Embryonic facial prominence (tissue), 1 donor: ENCODE measurements at regions not wholly inside any gene's neighbourhood (a gene's known extent, or its start where the extent isn't known, plus 50 kb on each side); places are given as distances from the start of the nearest gene placed in this dataset.
"Not testable (repeated sequence)": the region's sequence is repeated elsewhere in the genome, so short reads cannot be mapped to it uniquely, and the experiment has no call there.

ENCODE experiments used
- DNase-seq: peaks from one replicate; pipeline ENCODE4 v3.0.0-alpha.2; 2016; ENCODE audit errors: extremely low spot score

DNA sequence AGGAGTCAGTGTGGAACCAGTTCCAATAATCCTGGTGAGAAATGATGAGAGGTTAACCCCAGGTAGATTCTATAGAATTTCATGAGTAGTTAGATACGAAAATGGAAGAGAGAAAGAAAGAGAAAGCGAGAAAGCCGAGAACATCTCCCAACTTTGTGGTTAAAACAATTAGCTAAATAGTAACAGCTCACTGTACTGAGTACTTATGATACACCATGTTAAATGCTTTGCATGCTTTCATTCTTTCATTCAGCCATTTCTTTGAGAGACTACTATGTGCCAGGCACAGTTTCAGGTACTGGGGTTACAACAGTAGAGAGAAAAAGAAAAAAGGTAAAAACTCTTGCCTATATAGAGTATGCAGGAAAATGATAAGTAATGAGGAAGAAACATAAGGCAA lies 109.7 kb upstream of the SYT6 start:
- DNase-seq, result no peak

DNA sequence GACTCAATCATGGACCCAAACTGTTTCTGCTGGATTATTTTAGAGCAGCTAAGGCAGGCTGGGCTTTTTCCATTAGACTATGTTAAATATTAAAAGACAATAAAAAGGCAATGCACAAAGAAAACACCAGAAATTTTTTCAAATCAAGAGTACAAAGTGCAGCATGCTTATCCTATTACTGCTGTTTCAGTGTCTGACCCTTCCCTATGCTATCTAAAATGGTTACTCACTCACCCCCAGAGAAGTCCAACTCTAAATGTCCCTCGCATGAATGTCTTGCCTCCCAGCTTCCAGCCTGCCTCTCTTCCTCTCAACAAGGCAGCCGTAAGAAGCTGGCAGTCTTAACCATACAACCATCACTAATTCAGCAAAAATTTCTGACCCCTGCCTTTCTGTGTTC lies 108.7 kb upstream of the SYT6 start:
- DNase-seq, result no peak

DNA sequence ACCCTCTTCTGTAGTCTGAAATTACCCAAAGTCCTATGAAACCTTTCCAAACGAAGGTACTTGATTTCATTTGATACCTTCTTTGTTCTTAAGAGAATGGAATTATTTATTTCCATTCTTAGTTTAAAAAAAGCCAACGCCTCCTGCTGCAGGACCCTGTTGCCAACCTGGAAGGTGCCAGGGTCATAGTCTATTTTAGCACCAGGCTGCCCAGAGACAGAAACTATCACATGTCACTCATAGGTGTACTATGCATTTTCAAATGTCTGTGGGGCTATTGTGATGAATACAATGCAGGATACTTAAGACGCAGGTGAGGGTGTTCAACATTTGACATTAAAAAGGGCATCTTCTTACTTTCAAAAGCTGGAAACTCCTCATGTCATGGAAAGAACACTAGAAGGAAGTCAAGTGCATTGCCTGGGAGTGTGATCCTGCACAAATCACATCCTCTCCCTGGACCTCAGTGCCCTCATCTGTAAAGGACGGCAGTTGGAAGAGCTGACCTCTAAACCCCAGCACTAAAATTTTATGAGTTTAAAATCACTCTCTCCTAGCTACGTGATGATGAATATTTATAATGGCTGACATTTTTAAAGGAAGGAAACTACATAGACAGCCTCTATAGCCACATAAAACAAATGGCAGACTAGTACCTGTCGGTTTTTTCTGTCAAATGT lies 107.3 kb upstream of the SYT6 start:
- DNase-seq, result no peak

DNA sequence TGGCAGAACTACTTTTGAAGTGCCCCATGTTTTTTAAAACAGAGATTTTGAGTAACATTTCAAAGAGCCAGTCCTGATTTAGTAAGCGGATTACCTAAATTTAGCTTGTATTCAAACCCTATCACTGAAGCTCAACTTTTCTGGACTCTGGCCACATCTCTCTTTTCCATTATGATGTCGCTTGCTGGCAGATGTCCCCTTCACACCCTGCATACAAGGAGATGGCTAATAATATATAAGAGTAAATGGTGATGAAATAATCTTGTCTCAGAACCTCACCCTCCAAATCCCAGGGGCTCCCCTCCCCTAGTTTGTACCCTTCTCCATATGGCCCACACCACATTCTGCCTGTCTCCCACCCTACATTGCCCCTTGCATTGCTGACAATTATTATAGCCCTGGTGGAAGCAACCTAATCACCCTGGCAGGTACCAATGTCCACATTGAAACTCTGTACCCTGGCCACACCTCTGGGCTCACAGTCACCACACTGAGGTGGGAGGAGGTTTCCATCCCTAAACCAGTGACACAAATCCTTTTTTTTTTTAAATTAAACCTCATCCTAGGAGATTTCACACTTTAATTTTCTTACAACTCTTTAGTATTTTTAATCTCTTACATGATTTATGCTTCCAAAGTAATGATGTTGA lies 106.0 kb upstream of the SYT6 start:
- DNase-seq, result no peak

DNA sequence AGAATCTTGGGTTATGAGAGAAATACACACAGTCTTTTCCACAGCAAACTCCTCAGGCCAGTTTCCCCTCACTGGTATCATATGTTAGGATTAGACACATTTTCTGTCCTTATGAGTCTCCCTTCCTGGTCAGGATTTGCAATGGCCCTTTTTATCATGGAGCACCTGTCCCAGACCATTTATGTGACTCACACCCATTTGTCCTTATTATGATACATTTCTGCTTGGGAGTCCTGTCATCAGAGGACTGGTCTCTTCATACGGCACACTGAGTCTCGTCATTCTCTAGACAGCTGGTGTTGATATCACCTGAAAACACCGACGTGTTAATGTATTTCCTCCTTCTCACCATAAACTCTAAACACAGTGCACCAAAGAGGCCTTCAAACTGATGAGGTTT lies 105.0 kb upstream of the SYT6 start:
- no peak for DNase-seq

DNA sequence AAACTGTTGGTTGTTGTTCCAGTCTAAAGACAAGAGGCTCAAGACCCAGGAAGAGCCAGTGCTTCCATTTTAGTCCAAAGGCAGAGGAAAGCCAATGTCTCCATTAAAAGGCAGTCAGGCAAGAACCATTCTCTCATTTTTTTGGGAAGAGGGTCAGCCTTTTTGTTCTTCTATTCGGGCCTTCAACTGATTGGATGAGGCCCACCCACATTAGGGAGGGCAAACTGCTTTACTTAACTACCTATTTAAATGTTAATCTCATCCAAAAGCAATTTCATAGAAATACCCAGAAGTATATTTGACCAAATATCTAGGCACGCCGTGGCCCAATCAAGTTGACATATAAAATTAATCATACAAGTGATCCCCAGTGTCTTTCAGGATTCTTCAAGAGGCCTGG lies 104.4 kb upstream of the SYT6 start:
- DNase-seq, result no peak

DNA sequence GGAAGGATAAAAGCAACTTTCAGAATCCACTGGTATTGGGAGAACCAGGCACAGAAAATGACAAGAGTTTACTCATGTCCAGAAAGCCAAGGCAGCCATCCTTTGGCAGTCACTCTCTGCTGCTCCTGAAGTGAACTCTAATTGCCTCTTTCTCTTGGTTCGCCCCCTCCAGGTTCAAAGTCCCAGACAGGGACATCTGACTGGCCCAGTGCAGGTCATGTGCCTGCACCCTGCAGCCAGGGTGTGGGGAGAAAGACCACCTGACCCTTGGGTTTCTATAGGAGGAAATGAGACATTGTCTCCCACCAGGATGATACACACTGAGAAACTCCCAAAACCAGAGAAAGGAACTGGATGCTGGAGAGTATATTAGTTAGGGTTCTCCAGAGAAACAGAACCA lies 103.9 kb upstream of the SYT6 start:
- DNase-seq, result no peak

DNA sequence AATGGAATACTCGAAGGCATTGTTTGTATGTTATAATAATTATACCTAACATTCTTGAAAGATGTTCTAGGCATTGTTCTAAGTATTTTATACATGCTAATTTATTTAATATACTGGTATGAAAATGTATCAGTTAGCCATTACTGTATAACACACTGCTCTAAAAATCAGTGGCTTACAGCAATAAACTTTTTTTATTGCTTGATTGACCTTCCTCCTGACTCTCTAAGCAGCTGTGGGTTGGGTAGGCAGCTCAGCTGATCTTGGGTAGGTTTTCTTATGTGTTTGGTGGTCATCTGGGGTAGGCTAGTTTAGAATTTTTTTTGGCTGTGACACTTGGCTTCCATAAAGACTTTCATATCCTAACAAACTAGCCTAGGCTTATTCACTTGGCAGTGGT lies 100.2 kb upstream of the SYT6 start:
- DNase-seq, result no peak

DNA sequence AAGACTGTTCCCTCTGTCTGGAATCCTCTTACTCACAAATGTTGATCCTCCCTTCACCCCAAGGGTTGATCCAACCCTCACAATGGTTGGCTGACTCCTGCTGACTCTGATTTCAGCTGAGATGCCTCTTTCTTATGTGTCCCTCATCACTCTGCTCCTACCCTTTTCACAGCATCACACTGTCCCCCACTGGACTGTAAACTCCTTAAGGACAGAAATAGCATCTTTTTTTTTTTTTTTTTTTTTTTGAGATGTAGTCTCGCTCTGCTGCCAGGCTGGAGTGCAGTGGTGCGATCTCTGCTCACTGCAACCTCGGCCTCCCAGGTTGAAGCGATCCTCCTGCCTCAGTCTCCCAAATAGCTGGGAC lies 97.9 kb upstream of the SYT6 start:
- no peak for DNase-seq

DNA sequence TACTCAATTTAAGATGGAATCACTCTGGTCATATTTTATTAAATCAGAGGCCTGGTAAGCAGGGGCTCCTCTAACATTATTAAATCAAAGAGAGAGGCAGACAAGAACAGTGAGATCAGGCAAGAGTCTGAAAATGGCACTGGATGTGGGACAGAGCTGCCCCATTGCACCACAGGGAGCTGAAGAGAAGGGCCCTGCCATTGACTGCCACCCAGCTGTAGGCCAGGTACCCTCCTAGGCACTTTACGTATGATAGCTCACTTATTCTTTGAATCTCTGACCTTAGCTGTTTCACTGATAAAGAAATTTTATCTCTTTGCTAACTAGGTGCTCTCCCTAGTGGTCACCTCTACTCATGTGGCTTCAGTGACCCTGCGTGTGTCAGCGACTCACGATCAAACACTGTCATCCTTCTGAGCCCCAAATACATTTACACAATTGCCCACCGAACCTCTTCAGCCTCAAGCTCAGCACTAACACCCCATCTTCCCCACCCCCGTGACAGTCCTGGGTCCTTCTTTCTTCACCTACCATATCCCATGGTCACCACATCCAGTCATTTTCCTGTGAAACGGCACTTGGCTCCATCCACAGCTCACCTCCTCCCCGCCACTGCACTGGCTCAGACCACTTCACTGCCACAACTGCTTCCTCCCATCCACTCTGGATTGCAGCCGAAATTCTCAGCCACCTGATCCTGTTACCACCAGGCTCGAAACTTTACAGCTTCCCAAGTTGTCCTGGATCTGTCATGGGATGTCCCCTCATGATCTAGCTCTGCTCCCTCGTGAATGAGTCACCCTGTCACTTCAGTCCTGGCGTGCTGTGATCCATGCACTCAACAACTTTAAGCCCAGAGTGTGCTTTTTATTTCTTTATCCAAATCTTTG lies 97.3 kb upstream of the SYT6 start:
- DNase-seq, result no peak

DNA sequence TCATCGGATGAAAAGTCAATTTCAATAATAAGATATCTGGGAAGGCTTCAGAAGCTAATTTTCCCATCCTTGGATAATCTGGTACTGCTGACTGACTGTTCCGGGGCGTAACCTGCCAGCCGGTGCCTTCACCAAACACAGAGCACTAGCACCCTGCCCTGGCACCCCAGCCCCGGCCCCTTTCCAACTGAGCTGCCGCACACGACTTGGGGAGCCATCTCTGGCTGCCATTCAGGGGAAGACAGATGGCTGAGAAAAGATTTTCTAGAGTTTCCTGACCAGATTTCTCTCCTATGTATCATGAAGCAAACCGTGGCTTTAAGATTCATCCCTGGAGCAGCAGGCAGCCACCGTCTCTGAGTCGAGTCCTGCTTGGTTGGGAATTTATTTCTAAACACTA lies 96.0 kb upstream of the SYT6 start:
- DNase-seq, result no peak

DNA sequence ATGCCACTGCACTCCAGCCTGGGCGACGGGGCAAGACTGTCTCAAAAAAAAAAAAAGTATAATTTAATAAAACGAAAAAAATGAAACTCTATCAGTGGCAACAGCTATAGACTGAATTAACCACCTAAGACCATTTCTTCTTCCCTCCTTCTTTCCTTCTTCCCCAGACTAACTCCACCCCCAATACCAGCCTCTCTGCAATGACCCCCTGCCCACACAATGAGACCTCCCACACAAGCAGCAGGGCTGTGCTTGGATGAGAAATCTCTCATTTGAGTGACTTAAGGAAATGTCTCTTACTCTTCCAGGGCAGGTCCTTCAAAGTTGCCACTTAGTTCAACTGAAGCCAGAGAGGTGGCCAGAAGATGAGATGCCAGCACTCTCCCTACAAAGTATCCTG lies 94.5 kb upstream of the SYT6 start:
- DNase-seq, result no peak

DNA sequence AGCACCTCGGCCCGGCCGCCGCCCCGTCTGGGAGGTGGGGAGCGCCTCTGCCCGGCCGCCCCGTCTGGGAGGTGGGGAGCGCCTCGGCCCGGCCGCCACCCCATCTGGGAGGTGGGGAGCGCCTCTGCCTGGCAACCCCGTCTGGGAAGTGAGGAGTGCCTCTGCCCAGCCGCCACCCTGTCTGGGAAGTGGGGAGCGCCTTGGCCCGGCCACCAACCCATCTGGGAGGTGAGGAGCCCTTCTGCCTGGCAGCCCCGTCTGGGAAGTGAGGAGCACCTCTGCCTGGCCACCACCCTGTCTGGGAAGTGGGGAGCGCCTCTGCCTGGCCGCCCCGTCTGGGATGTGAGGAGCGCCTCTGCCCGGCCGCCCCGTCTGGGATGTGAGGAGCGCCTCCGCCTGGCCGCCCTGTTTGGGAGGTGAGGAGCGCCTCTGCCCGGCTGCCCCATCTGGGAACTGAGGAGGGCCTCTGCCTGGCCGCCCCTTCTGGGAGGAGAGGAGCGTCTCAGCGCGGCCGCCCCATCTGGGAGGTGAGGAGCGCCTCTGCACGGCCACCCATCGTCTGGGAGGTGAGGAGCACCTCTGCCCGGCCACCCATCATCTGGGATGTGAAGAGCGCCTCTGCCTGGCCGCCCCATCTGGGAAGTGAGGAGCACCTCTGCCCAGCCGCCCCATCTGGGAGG lies 89.0 kb upstream of the SYT6 start:
- DNase-seq, result not testable (repeated sequence)

DNA sequence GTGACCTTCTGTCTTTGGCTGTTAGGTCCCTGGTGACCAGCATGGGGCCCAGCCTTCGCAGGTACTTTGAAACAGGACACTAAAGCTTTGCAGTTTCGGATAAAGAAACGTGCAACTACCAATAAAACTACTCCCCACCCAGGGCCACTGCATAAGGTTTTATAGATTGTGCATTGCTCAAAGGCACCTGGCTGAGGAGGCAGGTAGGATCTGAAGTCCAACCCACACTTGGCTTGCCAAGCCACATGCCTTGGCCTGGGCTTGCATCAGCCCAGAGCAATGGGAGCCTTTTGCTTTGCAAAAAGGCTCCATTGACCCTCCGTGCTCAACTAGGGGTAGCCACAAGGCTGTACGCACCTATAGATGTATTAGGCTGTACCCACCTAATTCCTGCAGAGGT lies 84.4 kb upstream of the SYT6 start:
- no peak for DNase-seq

DNA sequence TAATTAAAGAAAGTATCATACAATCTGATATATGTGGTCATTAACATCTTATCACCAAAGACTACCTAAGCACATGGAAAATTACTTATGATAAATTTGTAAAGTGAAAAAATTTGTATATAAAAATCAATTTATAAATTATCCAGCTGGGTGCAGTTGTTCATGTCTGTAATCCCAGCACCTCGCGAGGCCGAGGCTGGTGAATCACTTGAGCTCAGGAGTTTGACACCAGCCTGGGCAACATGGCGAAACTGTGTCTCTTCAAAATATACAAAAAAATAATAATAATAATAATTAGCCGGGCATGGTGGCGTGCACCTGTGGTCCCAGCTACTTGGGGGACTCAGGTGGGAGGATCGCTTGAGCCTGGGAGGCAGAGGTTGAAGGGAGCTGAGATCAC lies 82.8 kb upstream of the SYT6 start:
- no peak for DNase-seq

DNA sequence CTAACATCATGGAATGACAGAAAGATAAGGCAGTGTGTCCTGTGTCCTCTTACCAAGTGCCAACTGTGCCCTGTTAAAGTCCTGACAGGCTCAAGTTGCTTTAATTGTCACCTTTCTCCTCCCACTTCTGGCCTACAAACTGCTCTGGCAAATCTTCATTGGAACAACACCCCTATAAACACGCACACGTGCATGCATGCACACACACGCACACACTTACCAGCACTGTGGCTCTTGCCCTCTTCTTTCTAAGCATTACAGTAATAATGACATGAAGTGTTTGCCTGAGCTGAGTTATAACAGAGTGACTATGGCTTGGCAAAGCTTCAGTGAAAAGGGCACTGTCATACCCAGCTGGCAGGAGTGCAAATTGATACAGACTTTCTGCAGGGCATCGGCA lies 82.3 kb upstream of the SYT6 start:
- DNase-seq, result no peak

DNA sequence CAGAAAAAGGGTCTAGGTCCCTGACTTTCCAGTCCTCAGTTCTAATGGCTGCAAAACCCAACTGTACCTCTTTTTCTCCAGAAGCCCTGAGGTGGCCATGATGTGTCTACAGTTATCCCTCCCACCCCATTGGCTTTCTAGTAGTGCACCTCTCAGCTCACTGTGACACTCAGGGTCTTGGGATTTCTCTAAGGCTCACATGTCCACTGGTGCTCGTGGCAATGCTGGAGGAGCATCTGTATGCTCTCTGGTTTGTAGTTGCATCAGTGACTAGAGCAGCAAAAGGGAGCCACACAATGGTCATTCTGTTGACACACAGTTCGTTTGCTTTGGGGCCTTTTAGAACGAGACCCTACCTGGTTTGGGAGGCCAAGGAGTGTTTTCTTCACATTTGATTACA lies 81.6 kb upstream of the SYT6 start:
- no peak for DNase-seq

DNA sequence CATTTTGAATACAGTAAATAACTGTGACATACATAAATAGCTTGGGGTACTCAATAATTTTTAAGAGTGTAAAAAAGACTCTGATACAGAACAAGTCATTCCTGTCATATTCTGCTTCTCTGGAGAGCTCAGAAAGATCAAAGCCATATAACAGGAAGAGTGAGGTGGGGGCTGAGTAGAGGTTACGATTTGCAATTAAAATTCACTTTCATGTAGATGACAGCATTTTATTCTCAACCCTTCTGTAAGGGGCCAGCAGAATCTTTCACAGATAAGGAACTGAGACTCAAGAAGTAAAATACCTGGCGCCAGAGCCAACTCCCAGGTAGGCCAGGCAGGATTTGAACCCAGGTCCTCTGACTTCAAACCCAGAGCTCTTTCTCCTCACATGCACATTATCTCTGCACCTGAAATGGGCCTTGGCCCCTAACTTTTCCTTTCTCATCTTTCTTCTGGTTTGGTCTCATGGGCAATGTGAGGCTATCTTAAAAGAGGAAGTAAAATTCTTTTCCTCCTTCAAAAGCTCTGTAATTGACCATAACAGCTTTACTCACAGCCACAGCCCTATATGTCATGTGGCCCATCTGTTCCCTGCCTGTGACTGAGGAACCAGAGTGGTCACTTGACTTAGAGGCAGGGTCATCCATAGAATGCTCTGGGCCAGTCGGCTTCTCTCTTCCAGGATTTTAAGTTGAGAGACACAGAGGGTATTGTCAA lies 80.9 kb upstream of the SYT6 start:
- no peak for DNase-seq

DNA sequence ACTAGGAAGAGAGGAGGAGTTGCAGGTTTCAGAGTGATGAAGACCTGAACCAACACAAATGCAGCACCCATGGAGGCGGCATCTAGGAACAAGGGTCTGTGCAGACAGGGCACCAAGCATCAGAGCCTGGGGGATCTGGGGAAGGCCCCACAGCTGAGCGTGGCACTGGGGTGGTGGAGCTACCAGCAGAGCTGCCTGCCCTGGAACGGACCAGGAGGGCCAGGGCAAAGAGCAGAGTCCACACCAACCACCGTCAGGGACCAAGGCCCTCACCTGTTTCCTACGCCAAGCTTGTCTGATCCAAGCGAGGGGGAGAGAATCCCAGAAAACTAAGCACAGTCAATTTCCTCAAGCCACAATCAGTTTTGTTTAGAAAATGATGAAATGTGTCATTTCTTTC lies 79.0 kb upstream of the SYT6 start:
- no peak for DNase-seq

DNA sequence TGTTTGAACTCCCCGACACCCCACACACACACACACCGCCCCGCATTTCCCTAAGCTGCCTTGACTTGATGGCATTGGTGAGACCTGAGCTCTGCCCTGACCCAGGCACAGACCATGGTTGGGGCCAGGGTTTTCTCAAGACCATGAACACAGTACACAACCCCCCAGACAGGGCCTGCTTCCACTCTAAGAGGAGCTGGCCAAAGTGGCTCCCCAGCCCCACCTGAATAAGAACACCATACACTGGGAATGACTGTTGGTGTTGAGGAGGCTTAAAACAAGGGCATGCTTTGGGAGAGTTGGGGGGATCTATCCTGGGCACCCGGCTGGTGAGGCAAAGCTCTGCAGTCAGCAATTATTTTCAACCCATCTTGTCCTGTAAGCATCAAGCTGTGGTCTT lies 77.6 kb upstream of the SYT6 start:
- no peak for DNase-seq

DNA sequence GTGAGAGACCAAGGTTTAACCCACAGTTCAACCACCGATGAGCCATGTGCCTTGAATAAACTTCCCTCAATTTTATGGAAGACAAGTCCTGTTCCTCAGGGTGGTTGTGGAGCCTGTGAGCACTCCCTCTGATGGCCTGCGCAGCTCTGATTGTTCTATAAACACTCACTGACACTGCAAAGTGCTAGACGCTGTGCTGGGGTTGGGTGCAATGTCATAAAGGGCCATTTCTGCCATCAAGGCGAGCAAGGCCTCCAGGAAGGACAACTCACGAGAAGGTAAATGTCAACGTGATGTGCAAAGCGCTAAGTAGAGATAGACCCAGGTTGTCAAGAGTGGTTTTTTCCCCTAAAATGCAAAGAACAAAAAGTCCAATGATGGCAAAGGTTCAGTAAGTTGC lies 75.7 kb upstream of the SYT6 start:
- DNase-seq, result no peak

DNA sequence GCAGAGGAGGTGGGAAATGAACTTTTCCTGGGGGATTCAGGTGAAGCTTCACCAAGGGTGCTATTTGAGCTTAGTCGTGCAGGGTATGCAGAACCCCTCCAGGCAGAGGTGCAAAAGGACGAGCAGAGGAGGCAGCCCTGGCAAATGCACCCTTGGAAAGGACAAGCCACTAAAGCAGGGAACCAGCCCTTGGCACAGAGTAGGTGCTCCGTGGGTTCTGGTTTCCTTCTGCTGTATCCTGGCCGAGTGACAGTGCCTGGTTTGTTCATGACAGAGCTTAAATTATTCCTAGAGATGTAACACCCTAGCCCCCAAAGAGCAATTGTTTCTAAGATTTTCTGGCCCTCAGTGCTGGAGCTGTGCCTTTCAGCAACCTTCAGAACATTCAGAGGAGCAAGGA lies 73.4 kb upstream of the SYT6 start:
- no peak for DNase-seq
